ENCODE measurements at regions not wholly inside any gene's neighbourhood (a gene's known extent, or its start where the extent isn't known, plus 50 kb on each side); places are given as distances from the start of the nearest gene placed in this dataset.
A peak's percentile ranks its signal among the peaks of the same experiment; 100 is the strongest.
"Not testable (repeated sequence)": the region's sequence is repeated elsewhere in the genome, so short reads cannot be mapped to it uniquely, and the experiment has no call there.

- no peak for DNase-seq
These were observed 301.3 kb upstream of the GALNT5 start for GRCh38 chr2:156956161-156956560.

GRCh38 chr2:156958374-156958773 is 299.1 kb upstream of the GALNT5 start:
- DNase-seq, result no peak

- DNase-seq, result no peak
These were observed 298.0 kb upstream of the GALNT5 start for GRCh38 chr2:156959481-156959880.

GRCh38 chr2:156982615-156983014 is 274.9 kb upstream of the GALNT5 start:
- DNase-seq, result no peak

- no peak for DNase-seq
These were observed 271.0 kb upstream of the GALNT5 start for GRCh38 chr2:156986339-156986988.

GRCh38 chr2:156999661-157000060 is 257.8 kb upstream of the GALNT5 start:
- DNase-seq, result peak; percentile 66

- DNase-seq, result no peak
These were observed 252.7 kb upstream of the GALNT5 start for GRCh38 chr2:157004789-157005188.

- DNase-seq, result no peak
These were observed 242.4 kb upstream of the GALNT5 start for GRCh38 chr2:157015015-157015575.

GRCh38 chr2:157023264-157023663 is 234.2 kb upstream of the GALNT5 start:
- DNase-seq, result not testable (repeated sequence)

- DNase-seq, result no peak
These were observed 233.4 kb upstream of the GALNT5 start for GRCh38 chr2:157024129-157024528.

- DNase-seq, result no peak
These were observed 225.5 kb upstream of the GALNT5 start for GRCh38 chr2:157032017-157032416.

GRCh38 chr2:157036726-157037125 is 220.8 kb upstream of the GALNT5 start:
- DNase-seq, result no peak

GRCh38 chr2:157043786-157044185 is 213.7 kb upstream of the GALNT5 start:
- no peak for DNase-seq

- DNase-seq, result no peak
These were observed 211.1 kb upstream of the GALNT5 start for GRCh38 chr2:157046396-157046795.

GRCh38 chr2:157052685-157053224 is 204.8 kb upstream of the GALNT5 start:
- no peak for DNase-seq

GRCh38 chr2:157053876-157054275 is 203.6 kb upstream of the GALNT5 start:
- no peak for DNase-seq

- DNase-seq, result peak; percentile 30
These were observed 201.8 kb upstream of the GALNT5 start for GRCh38 chr2:157055660-157056199.

GRCh38 chr2:157056200-157056676 is 201.3 kb upstream of the GALNT5 start:
- no peak for DNase-seq

- no peak for DNase-seq
These were observed 199.3 kb upstream of the GALNT5 start for GRCh38 chr2:157058161-157058560.

- no peak for DNase-seq
These were observed 198.5 kb upstream of the GALNT5 start for GRCh38 chr2:157059036-157059435.

GRCh38 chr2:157061799-157062198 is 195.7 kb upstream of the GALNT5 start:
- DNase-seq, result no peak

GRCh38 chr2:157067562-157067961 is 189.9 kb upstream of the GALNT5 start:
- DNase-seq, result no peak

- no peak for DNase-seq
These were observed 189.3 kb upstream of the GALNT5 start for GRCh38 chr2:157068237-157068636.

- no peak for DNase-seq
These were observed 181.6 kb upstream of the GALNT5 start for GRCh38 chr2:157075924-157076323.

Data from NCI-H748 treated with DMSO at 0.1 percent for 48 hours (cell line).